MM.1S (cell line): ENCODE measurements at regions not wholly inside any gene's neighbourhood (a gene's known extent, or its start where the extent isn't known, plus 50 kb on each side); places are given as distances from the start of the nearest gene placed in this dataset.

Source experiments
- DNase-seq: peaks from one replicate; pipeline ENCODE4 v3.0.0-alpha.2; 2015
- H2AFZ ChIP-seq: fragments of 300-600 bp; sonication (generic); 2 replicates; pipeline ENCODE4 v1.6.0; 2016; ENCODE audit warnings: antibody characterized with exemption, low read length
- H3F3A ChIP-seq: fragments of 300-600 bp; sonication (generic); 2 replicates; pipeline ENCODE4 v1.6.1; 2016; ENCODE audit warnings: mild to moderate bottlenecking, antibody characterized with exemption, low read length, moderate library complexity, mixed read lengths; ENCODE audit not compliant: insufficient read depth
- H3K27ac ChIP-seq: fragments of 300-600 bp; sonication (generic); 2 replicates; pipeline ENCODE4 v1.5.1; 2016; ENCODE audit warnings: mild to moderate bottlenecking, low read length
- H3K27me3 ChIP-seq: fragments of 300-600 bp; sonication (generic); replicated peaks from 2 replicates; pipeline ENCODE4 v1.6.0; 2016; ENCODE audit warnings: low read length; ENCODE audit not compliant: insufficient read depth
- H3K36me3 ChIP-seq: fragments of 300-600 bp; sonication (generic); replicated peaks from 2 replicates; pipeline ENCODE4 v1.6.1; 2016; ENCODE audit warnings: mild to moderate bottlenecking, low read length, mixed read lengths; ENCODE audit not compliant: insufficient read depth
- H3K4me1 ChIP-seq: fragments of 300-600 bp; sonication (generic); 2 replicates; pipeline ENCODE4 v1.6.1; 2016; ENCODE audit warnings: low read length, mixed read lengths
- H3K4me2 ChIP-seq: fragments of 300-600 bp; sonication (generic); 2 replicates; pipeline ENCODE4 v1.6.0; 2016; ENCODE audit warnings: low read depth, low read length
- H3K4me3 ChIP-seq: fragments of 300-600 bp; sonication (generic); 2 replicates; pipeline ENCODE4 v1.5.1; 2016; ENCODE audit warnings: low read length, mixed read lengths
- H3K79me2 ChIP-seq: fragments of 300-600 bp; sonication (generic); 2 replicates; pipeline ENCODE4 v1.6.1; 2016; ENCODE audit warnings: mixed run types, low read length, mixed read lengths
- H3K9ac ChIP-seq: fragments of 300-600 bp; sonication (generic); 2 replicates; pipeline ENCODE4 v1.6.1; 2016; ENCODE audit warnings: low read length, mixed read lengths
- H3K9me2 ChIP-seq: fragments of 300-600 bp; sonication (generic); replicated peaks from 2 replicates; pipeline ENCODE4 v1.6.1; 2016; ENCODE audit warnings: mild to moderate bottlenecking, low read length, mixed read lengths; ENCODE audit not compliant: insufficient read depth
- H3K9me3 ChIP-seq: fragments of 300-600 bp; sonication (generic); replicated peaks from 2 replicates; pipeline ENCODE4 v1.6.1; 2016; ENCODE audit warnings: mild to moderate bottlenecking, low read length, mixed read lengths; ENCODE audit not compliant: insufficient read depth
- H4K20me1 ChIP-seq: fragments of 300-600 bp; sonication (generic); 2 replicates; pipeline ENCODE4 v1.6.1; 2016; ENCODE audit warnings: mild to moderate bottlenecking, low read length, moderate library complexity, mixed read lengths; ENCODE audit not compliant: insufficient read depth
- CTCF ChIP-seq: fragments of 300-600 bp; sonication (generic); IDR thresholded peaks from 2 replicates; pipeline ENCODE4 v1.5.1; 2016; ENCODE audit warnings: antibody characterized with exemption, low read length, mixed read lengths
- EZH2 ChIP-seq: fragments of 300-600 bp; sonication (generic); optimal IDR thresholded peaks from 2 replicates; pipeline ENCODE3; 2017; ENCODE audit warnings: low read depth, mild to moderate bottlenecking, antibody characterized with exemption, low read length, mixed read lengths
- EZH2phosphoT487 ChIP-seq: fragments of 300-600 bp; sonication (generic); IDR thresholded peaks from 2 replicates; pipeline ENCODE4 v1.6.1; 2018; ENCODE audit warnings: antibody characterized with exemption, low read length

GRCh38 chr7:41188163-41189130 is 514.4 kb downstream of the INHBA start:
- no peak for TF ChIP-seq CTCF
- TF ChIP-seq EZH2phosphoT487: no peak
- TF ChIP-seq EZH2: no peak
- H3K27me3 ChIP-seq: no peaks in the 10 kb centered on the region
- no peaks in the 10 kb centered on the region for H3K79me2 ChIP-seq
- no peak overlapping the region for H3K4me3 ChIP-seq
- H2AFZ ChIP-seq: no peak overlapping the region
- no peaks in the 10 kb centered on the region for H3K4me1 ChIP-seq
- no peak for DNase-seq
- no peak overlapping the region for H3K27ac ChIP-seq
- H3K9me2 ChIP-seq: no peaks in the 10 kb centered on the region
- H3K9ac ChIP-seq: no peak overlapping the region
- no peaks in the 10 kb centered on the region for H4K20me1 ChIP-seq
- no peaks in the 10 kb centered on the region for H3F3A ChIP-seq
- H3K4me2 ChIP-seq: no peak overlapping the region
- H3K36me3 ChIP-seq: no peaks in the 10 kb centered on the region
- no peaks in the 10 kb centered on the region for H3K9me3 ChIP-seq

DNA sequence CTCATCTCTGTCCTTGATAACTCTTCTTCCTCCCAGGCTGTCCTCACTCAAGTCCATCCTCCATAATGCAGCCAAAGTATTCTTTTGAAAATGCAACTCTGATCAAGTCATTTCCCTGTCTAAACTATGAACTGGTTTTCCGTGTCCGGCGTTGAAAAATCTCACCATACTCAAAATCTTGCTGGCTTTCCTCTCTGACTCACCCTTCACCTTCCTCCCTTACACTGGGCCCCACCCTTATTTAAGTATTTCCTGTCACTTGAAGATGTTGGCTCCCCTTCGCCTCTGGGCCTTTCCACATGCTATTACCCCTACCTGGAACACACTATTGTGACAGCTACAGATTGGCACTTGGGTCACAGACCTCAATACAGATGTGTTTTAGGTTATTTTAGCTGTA is 515.6 kb downstream of the INHBA start:
- Histone ChIP-seq H3K4me1 (no peaks in the 10 kb centered on the region), H3K27me3 (no peaks in the 10 kb centered on the region), H3K9ac (no peak overlapping the region), H3K9me3 (no peaks in the 10 kb centered on the region), H3K27ac (no peak overlapping the region), H3K36me3 (no peaks in the 10 kb centered on the region), H3K9me2 (no peaks in the 10 kb centered on the region), H3K4me2 (no peak overlapping the region), H4K20me1 (no peaks in the 10 kb centered on the region), H3K79me2 (no peaks in the 10 kb centered on the region), H3F3A (no peaks in the 10 kb centered on the region), H2AFZ (no peak overlapping the region), H3K4me3 (no peak overlapping the region)
- TF ChIP-seq CTCF (no peak), EZH2 (no peak), EZH2phosphoT487 (no peak)
- DNase-seq: no peak

DNA sequence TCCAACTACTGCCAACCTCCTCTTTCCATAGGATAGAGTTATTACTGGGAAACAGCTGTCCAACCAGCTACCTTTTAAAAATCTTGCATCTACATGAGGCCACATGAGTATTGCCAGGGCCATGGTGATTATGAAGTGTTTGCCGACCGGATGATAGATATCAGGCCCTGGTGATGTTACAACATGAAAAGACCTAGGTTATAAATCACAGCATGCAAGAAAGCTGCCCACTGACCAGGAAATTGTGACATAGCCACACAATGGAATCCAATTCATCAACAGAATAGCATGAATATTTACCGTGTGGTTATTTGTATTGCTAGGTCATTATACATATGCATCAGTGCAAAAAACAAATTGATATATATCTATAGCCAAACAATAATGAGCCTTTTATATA is 517.0 kb downstream of the INHBA start:
- no peak overlapping the region for H3K27ac ChIP-seq

More for the DNA sequence above, 517.0 kb downstream of the INHBA start:
- Histone ChIP-seq H3K9me3 (no peaks in the 10 kb centered on the region), H4K20me1 (no peaks in the 10 kb centered on the region), H3K4me3 (no peak overlapping the region), H3K79me2 (no peaks in the 10 kb centered on the region), H3K4me2 (no peak overlapping the region), H3K36me3 (no peaks in the 10 kb centered on the region), H3K27me3 (no peaks in the 10 kb centered on the region), H2AFZ (no peak overlapping the region), H3K4me1 (no peaks in the 10 kb centered on the region), H3K9me2 (no peaks in the 10 kb centered on the region), H3K9ac (no peak overlapping the region), H3F3A (no peaks in the 10 kb centered on the region)
- DNase-seq: no peak
- TF ChIP-seq CTCF: no peak
- no peak for TF ChIP-seq EZH2
- no peak for TF ChIP-seq EZH2phosphoT487
